Peyer's patch (tissue), 4 donors: ENCODE measurements at regions not wholly inside any gene's neighbourhood (a gene's known extent, or its start where the extent isn't known, plus 50 kb on each side); places are given as distances from the start of the nearest gene placed in this dataset.

ENCODE experiments used
- POLR2A ChIP-seq, 2 donors: fragments of 450-650 bp; IDR thresholded peaks; one replicate each; pipeline ENCODE4 v1.5.1; 2017; ENCODE audit warnings: antibody characterized with exemption in 2 of 2, mild to moderate bottlenecking in 2 of 2, moderate library complexity in 2 of 2
- TF ChIP-seq, protein P1 (sequence below), 6 experiments: fragments of 450-650 bp in 4 of 6; fragments of 200-600 bp in 2 of 6; sonication (generic) in 1 of 6; IDR thresholded peaks; one replicate each; pipeline ENCODE4 v1.5.1; 2017 to 2019; ENCODE audit warnings: antibody characterized with exemption in 6 of 6, mild to moderate bottlenecking in 3 of 6, moderate library complexity in 1 of 6

DNA sequence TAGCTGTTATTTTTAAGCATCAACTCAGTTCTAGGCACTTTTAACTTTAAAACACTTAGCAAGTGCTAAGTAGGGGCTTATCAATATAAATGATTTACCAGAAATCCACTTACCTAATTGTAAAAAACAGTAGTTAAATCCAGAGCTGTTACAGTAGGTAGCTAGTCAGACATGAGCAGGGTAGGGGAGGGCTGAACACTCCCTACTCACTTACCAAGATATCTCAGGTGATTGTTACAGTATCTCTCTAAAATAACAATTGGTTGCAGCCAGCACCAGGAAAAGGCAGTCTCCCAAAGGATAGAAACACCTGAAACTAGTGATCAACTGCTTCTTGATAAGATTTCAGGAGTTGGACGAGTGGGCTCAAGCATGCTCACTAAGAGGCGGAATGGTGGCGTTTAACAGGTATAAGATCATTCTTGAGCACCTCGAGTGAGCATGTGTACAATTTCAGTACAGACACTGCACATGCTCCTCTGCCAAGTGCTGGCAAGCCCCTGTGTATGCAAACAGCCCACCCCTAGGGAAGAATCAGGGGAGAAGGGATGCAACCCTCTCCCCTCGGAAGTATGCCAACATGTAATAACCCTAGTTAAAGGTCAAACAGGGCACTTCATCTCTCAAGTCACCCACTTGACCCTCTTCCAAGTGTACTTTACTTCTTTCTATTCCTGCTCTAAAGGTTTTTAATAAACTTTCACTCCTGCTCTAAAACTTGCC, 1113.6 kb upstream of the SEL1L start:
- TF ChIP-seq, protein P1, sequence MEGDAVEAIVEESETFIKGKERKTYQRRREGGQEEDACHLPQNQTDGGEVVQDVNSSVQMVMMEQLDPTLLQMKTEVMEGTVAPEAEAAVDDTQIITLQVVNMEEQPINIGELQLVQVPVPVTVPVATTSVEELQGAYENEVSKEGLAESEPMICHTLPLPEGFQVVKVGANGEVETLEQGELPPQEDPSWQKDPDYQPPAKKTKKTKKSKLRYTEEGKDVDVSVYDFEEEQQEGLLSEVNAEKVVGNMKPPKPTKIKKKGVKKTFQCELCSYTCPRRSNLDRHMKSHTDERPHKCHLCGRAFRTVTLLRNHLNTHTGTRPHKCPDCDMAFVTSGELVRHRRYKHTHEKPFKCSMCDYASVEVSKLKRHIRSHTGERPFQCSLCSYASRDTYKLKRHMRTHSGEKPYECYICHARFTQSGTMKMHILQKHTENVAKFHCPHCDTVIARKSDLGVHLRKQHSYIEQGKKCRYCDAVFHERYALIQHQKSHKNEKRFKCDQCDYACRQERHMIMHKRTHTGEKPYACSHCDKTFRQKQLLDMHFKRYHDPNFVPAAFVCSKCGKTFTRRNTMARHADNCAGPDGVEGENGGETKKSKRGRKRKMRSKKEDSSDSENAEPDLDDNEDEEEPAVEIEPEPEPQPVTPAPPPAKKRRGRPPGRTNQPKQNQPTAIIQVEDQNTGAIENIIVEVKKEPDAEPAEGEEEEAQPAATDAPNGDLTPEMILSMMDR (IDR thresholded peaks at IDR 0.05) = no peak
- no peak for TF ChIP-seq POLR2A (IDR thresholded peaks at IDR 0.05)
